DOHH2 (cell line): ENCODE measurements at regions not wholly inside any gene's neighbourhood (a gene's known extent, or its start where the extent isn't known, plus 50 kb on each side); places are given as distances from the start of the nearest gene placed in this dataset.

ENCODE experiments used
- H3F3A ChIP-seq: fragments of 200-600 bp; sonication (generic), shearing (Covaris generic); 2 replicates; pipeline ENCODE4 v1.6.0; 2016; ENCODE audit warnings: antibody characterized with exemption, mild to moderate bottlenecking; ENCODE audit not compliant: control insufficient read depth, insufficient read depth
- H3K27ac ChIP-seq: fragments of 200-600 bp; sonication (generic); 2 replicates; pipeline ENCODE4 v1.5.1; 2014; ENCODE audit warnings: low read depth, mild to moderate bottlenecking, low read length, moderate library complexity
- H3K27me3 ChIP-seq: fragments of 200-600 bp; sonication (generic); 2 replicates; pipeline ENCODE4 v1.6.1; 2014; ENCODE audit warnings: mild to moderate bottlenecking, low read length, mixed read lengths; ENCODE audit not compliant: control insufficient read depth
- H3K36me3 ChIP-seq: fragments of 200-600 bp; sonication (generic); 2 replicates; pipeline ENCODE4 v1.6.1; 2014; ENCODE audit warnings: mild to moderate bottlenecking, low read length, moderate library complexity, mixed read lengths; ENCODE audit not compliant: control insufficient read depth
- H3K4me1 ChIP-seq: fragments of 200-600 bp; sonication (generic); 2 replicates; pipeline ENCODE4 v1.6.1; 2014; ENCODE audit warnings: mild to moderate bottlenecking, low read length, mixed read lengths; ENCODE audit not compliant: control insufficient read depth
- H3K4me2 ChIP-seq: fragments of 200-600 bp; sonication (generic); 2 replicates; pipeline ENCODE4 v1.6.0; 2014; ENCODE audit warnings: mild to moderate bottlenecking, low read length, moderate library complexity
- H3K4me3 ChIP-seq: fragments of 200-600 bp; sonication (generic); 2 replicates; pipeline ENCODE4 v1.5.1; 2014; ENCODE audit warnings: mild to moderate bottlenecking, low read length, mixed read lengths
- H3K79me2 ChIP-seq: fragments of 200-600 bp; sonication (generic); 2 replicates; pipeline ENCODE4 v1.6.1; 2014; ENCODE audit warnings: mild to moderate bottlenecking, low read length, mixed read lengths; ENCODE audit not compliant: control insufficient read depth
- H3K9me2 ChIP-seq: fragments of 200-600 bp; sonication (generic); replicated peaks from 2 replicates; pipeline ENCODE4 v1.6.1; 2014; ENCODE audit warnings: mild to moderate bottlenecking, low read length, mixed read lengths; ENCODE audit not compliant: control insufficient read depth
- H3K9me3 ChIP-seq: fragments of 200-600 bp; sonication (generic); 2 replicates; pipeline ENCODE4 v1.6.1; 2014; ENCODE audit warnings: antibody characterized with exemption, low read length, mixed read lengths; ENCODE audit not compliant: control insufficient read depth, insufficient read depth
- H4K20me1 ChIP-seq: fragments of 200-600 bp; sonication (generic); 2 replicates; pipeline ENCODE4 v1.6.0; 2014; ENCODE audit warnings: low read depth, mild to moderate bottlenecking, antibody characterized with exemption, low read length, moderate library complexity; ENCODE audit not compliant: control insufficient read depth, insufficient read depth
- CTCF ChIP-seq: fragments of 200-600 bp; sonication (generic); IDR thresholded peaks from one replicate; pipeline ENCODE4 v1.5.1; 2014; ENCODE audit warnings: antibody characterized with exemption, mild to moderate bottlenecking, low read depth, low read length; ENCODE audit not compliant: poor library complexity, severe bottlenecking
- EZH2phosphoT487 ChIP-seq: fragments of 200-600 bp; sonication (generic); IDR thresholded peaks from 2 replicates; pipeline ENCODE4 v1.6.1; 2017; ENCODE audit warnings: borderline replicate concordance, mild to moderate bottlenecking, antibody characterized with exemption, low read length, moderate library complexity, mixed read lengths

- H3K27ac ChIP-seq, result no peak overlapping the region
- no peaks in the 10 kb centered on the region for H3K9me3 ChIP-seq
- no peaks in the 10 kb centered on the region for H3K4me1 ChIP-seq
- no peak overlapping the region for H3K4me3 ChIP-seq
- no peaks in the 10 kb centered on the region for H3K36me3 ChIP-seq
- H3K9me2 ChIP-seq, result no peaks in the 10 kb centered on the region
- no peaks in the 10 kb centered on the region for H3K27me3 ChIP-seq
- no peaks in the 10 kb centered on the region for H3K79me2 ChIP-seq
- TF ChIP-seq CTCF (no peak), EZH2phosphoT487 (no peak)
- no peak overlapping the region for H3K4me2 ChIP-seq
- no peaks in the 10 kb centered on the region for H3F3A ChIP-seq
- H4K20me1 ChIP-seq, result no peaks in the 10 kb centered on the region
Observed at GRCh38 chr10:121216295-121216694, 365.1 kb downstream of the WDR11 start.

GRCh38 chr10:121216721-121217181 lies 365.6 kb downstream of the WDR11 start:
- no peak for TF ChIP-seq CTCF
- no peak for TF ChIP-seq EZH2phosphoT487

GRCh38 chr10:121217331-121217730 lies 366.2 kb downstream of the WDR11 start:
- Histone ChIP-seq H3K79me2 (no peaks in the 10 kb centered on the region), H3K27ac (no peak overlapping the region), H3K4me3 (no peak overlapping the region), H3K9me2 (no peaks in the 10 kb centered on the region), H3K36me3 (no peaks in the 10 kb centered on the region), H4K20me1 (no peaks in the 10 kb centered on the region), H3F3A (no peaks in the 10 kb centered on the region), H3K4me1 (no peaks in the 10 kb centered on the region), H3K9me3 (no peaks in the 10 kb centered on the region), H3K4me2 (no peak overlapping the region), H3K27me3 (no peaks in the 10 kb centered on the region)
- TF ChIP-seq EZH2phosphoT487 (no peak), CTCF (no peak)

More at GRCh38 chr10:121216721-121217181, 365.6 kb downstream of the WDR11 start:
- Histone ChIP-seq H3K27ac (no peak overlapping the region), H3K9me2 (no peaks in the 10 kb centered on the region), H3K4me1 (no peaks in the 10 kb centered on the region), H4K20me1 (no peaks in the 10 kb centered on the region), H3F3A (no peaks in the 10 kb centered on the region), H3K4me2 (no peak overlapping the region), H3K36me3 (no peaks in the 10 kb centered on the region), H3K79me2 (no peaks in the 10 kb centered on the region), H3K27me3 (no peaks in the 10 kb centered on the region), H3K4me3 (no peak overlapping the region), H3K9me3 (no peaks in the 10 kb centered on the region)

GRCh38 chr10:121221072-121221471 lies 369.9 kb downstream of the WDR11 start:
- Histone ChIP-seq H3K79me2 (no peaks in the 10 kb centered on the region), H3K9me2 (no peaks in the 10 kb centered on the region), H4K20me1 (no peaks in the 10 kb centered on the region), H3K36me3 (no peaks in the 10 kb centered on the region), H3K4me1 (no peaks in the 10 kb centered on the region), H3K27ac (no peak overlapping the region), H3K9me3 (no peaks in the 10 kb centered on the region), H3K27me3 (no peaks in the 10 kb centered on the region), H3K4me2 (no peak overlapping the region), H3K4me3 (no peak overlapping the region), H3F3A (no peaks in the 10 kb centered on the region)
- no peak for TF ChIP-seq EZH2phosphoT487
- no peak for TF ChIP-seq CTCF
